HEK293 (cell line): ENCODE measurements at regions not wholly inside any gene's neighbourhood (a gene's known extent, or its start where the extent isn't known, plus 50 kb on each side); places are given as distances from the start of the nearest gene placed in this dataset.

Experiments used
- CTCF ChIP-seq: fragments of 450-650 bp; formaldehyde crosslinking; IDR thresholded peaks from 2 replicates; pipeline ENCODE4 v1.5.1; 2016; ENCODE audit warnings: missing biosample characterization, missing genetic modification characterization
- GLI2 ChIP-seq: fragments of 450-650 bp; formaldehyde crosslinking; IDR thresholded peaks from 2 replicates; pipeline ENCODE4; 2017; ENCODE audit warnings: missing biosample characterization, missing genetic modification characterization, low read depth, borderline replicate concordance
- RBAK ChIP-seq: fragments of 450-650 bp; formaldehyde crosslinking; IDR thresholded peaks from 2 replicates; pipeline ENCODE4 v1.5.1; 2016; ENCODE audit warnings: missing biosample characterization, missing genetic modification characterization
- ZNF518A ChIP-seq: fragments of 450-650 bp; formaldehyde crosslinking; conservative IDR thresholded peaks from 2 replicates; pipeline ENCODE4 v1.5.1; 2016; ENCODE audit warnings: low read depth, missing biosample characterization, missing genetic modification characterization
- ZNF791 ChIP-seq: fragments of 450-650 bp; formaldehyde crosslinking; IDR thresholded peaks from 2 replicates; pipeline ENCODE4 v1.5.1; 2016; ENCODE audit warnings: missing biosample characterization, missing genetic modification characterization

- TF ChIP-seq CTCF (tag by site-specific recombination) (no peak), ZNF791 (no peak), ZNF518A (tag by site-specific recombination) (no peak), RBAK (tag by site-specific recombination) (no peak), GLI2 (tag by site-specific recombination) (no peak)
Measured at GRCh38 chr2:166671801-166672200, 177.8 kb upstream of the SCN7A start.
